ENCODE measurements at regions not wholly inside any gene's neighbourhood (a gene's known extent, or its start where the extent isn't known, plus 50 kb on each side); places are given as distances from the start of the nearest gene placed in this dataset.

DNA sequence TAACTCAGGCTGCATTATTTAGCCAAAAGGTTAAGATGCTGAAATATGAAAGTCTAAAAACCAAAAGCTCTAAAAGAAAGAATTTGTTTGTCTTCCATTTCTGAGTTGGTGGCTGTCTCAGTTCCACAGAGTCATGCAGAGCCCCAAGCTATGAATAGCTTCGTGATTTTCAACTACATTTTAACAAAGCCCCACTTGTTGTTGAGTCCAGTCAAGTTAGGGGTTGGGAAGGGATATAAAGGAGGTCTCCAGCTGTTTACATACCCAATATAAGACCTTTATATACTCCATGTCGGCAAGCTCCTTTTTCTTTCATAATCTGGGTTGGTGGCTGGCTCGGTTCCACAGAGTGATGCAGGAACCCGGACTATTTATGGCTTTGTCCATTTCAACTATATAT is 924.6 kb upstream of the PRKX start:
- TF ChIP-seq CTCF (IDR thresholded peaks at IDR 0.05) (no peak), POLR2AphosphoS5 (IDR thresholded peaks at IDR 0.05) (no peak), POLR2A (IDR thresholded peaks at IDR 0.05; ENCODE audit: low read depth) (no peak), EP300 (IDR thresholded peaks at IDR 0.05) (no peak)
